ENCODE measurements at regions not wholly inside any gene's neighbourhood (a gene's known extent, or its start where the extent isn't known, plus 50 kb on each side); places are given as distances from the start of the nearest gene placed in this dataset.

DNA sequence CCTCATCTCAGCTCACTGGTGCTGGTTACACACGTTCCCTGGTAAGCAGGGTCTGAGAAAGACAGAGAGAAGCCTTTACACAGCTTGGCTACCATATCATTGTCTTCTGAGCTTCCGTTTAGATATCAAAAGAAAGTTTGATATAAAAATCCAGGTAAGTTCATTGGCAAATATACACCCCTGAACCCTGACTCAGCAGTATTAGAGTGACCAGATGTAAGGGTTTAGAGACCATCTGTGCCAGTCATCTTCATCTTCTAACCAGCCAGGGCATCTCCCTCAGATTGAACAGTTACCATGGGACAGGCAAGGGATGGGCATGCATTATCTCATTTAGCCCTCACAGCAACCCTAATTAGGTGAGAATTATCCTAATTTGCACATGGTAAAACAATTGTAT lies 232.1 kb downstream of the MED10 start:
- WGBS, 2 donors = 86% methylated on average over 2 of the region's 2 CpGs

DNA sequence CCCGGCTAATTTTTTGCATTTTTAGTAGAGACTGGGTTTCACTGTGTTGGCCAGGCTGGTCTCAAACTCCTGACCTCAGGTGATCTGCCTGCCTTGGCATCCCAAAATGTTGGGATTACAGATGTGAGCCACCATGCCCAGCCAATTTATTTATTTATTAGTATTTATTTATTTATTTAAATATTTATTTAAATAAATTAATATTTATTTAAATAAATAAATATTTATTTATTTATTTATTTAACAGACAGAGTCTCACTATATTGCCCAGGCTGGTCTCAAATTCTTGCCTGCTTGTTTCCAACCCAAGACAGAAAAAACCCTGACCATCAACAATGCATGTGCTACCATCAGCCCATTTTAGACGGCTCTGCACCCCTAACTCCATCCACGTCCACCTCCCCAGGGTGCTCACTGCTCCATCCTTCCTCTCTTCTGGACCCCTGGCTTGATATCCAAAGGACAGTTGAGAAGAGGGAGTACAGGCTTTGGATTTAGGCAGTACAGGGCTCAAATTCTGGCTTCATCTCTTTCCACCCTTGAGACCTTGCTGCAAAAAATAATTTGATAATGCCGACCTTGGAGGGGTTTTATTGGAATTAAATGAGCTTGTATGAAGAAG lies 232.6 kb downstream of the MED10 start:
- 93 to 94% methylated on average over 4 of the region's 4 CpGs for WGBS, 2 donors
- no peaks in the 10 kb centered on the region for H3K9me3 ChIP-seq
- DNase-seq (ENCODE audit: low spot score in 2 of 2) = no peak
- no peak overlapping the region for H3K4me3 ChIP-seq
- H3K36me3 ChIP-seq = no peaks in the 10 kb centered on the region
- no peak overlapping the region for H3K27ac ChIP-seq
- H3K27me3 ChIP-seq = no peaks in the 10 kb centered on the region
- H3K4me1 ChIP-seq = no peaks in the 10 kb centered on the region
- TF ChIP-seq POLR2A (IDR thresholded peaks at IDR 0.05) (no peak), EP300 (IDR thresholded peaks at IDR 0.05) (no peak)
- TF ChIP-seq, protein P1, sequence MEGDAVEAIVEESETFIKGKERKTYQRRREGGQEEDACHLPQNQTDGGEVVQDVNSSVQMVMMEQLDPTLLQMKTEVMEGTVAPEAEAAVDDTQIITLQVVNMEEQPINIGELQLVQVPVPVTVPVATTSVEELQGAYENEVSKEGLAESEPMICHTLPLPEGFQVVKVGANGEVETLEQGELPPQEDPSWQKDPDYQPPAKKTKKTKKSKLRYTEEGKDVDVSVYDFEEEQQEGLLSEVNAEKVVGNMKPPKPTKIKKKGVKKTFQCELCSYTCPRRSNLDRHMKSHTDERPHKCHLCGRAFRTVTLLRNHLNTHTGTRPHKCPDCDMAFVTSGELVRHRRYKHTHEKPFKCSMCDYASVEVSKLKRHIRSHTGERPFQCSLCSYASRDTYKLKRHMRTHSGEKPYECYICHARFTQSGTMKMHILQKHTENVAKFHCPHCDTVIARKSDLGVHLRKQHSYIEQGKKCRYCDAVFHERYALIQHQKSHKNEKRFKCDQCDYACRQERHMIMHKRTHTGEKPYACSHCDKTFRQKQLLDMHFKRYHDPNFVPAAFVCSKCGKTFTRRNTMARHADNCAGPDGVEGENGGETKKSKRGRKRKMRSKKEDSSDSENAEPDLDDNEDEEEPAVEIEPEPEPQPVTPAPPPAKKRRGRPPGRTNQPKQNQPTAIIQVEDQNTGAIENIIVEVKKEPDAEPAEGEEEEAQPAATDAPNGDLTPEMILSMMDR (IDR thresholded peaks at IDR 0.05) = no peak

More for the DNA sequence above, 232.1 kb downstream of the MED10 start:
- no peaks in the 10 kb centered on the region for H3K9me3 ChIP-seq
- H3K36me3 ChIP-seq = no peaks in the 10 kb centered on the region
- no peak overlapping the region for H3K4me3 ChIP-seq
- TF ChIP-seq, protein P1 (IDR thresholded peaks at IDR 0.05) = no peak
- TF ChIP-seq EP300 (IDR thresholded peaks at IDR 0.05) = no peak
- no peak for TF ChIP-seq POLR2A (IDR thresholded peaks at IDR 0.05)
- no peak overlapping the region for H3K27ac ChIP-seq
- no peak for DNase-seq (ENCODE audit: low spot score in 2 of 2)
- H3K4me1 ChIP-seq = no peaks in the 10 kb centered on the region
- no peaks in the 10 kb centered on the region for H3K27me3 ChIP-seq

DNA sequence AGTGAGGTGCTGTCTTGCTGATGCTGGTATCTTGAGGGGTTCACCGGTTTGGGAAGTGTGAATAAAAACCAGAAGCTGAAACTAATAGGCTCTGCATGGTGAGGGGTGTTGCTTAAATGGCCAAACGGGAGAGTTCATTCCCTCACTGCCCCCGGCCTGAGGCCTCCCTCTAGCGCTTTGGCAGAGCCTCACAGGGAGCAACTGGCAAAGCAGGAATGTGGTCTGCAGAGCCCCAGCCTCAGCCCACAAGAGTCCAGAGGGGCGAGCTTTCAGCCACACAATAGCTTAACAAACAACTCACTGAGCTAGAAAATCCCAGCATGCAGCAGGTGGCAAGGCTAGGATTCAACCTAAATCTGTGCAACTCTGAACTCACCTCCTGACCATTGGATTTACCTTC lies 234.8 kb downstream of the MED10 start:
- no peak for DNase-seq (ENCODE audit: low spot score in 2 of 2)
- no peaks in the 10 kb centered on the region for H3K27me3 ChIP-seq
- TF ChIP-seq POLR2A (IDR thresholded peaks at IDR 0.05) = no peak
- TF ChIP-seq, protein P1 (IDR thresholded peaks at IDR 0.05) = no peak
- no peak for TF ChIP-seq EP300 (IDR thresholded peaks at IDR 0.05)

DNA sequence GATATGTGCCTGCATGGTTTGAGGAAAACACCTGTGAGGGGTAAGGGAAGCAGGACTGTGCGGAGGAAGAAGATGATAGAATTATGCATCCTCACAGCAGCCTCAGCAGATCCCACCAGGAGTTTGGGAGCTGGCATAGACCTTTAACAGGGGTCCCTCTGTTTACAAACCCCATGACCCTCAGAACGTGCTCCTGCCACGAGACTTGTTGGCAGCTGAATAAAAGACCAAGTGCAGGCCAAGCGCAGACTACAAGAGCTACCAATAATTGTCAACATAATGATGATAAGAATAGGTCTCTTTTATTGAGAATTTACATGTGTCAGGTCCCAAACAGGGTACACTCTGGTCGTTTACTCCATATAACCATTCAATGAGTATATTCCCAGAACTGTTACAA lies 236.0 kb downstream of the MED10 start:
- H3K27ac ChIP-seq = no peak overlapping the region
- no peaks in the 10 kb centered on the region for H3K9me3 ChIP-seq
- no peak for TF ChIP-seq POLR2A (IDR thresholded peaks at IDR 0.05)
- TF ChIP-seq, protein P1 (IDR thresholded peaks at IDR 0.05) = no peak
- TF ChIP-seq EP300 (IDR thresholded peaks at IDR 0.05) = no peak
- H3K27me3 ChIP-seq = no peaks in the 10 kb centered on the region
- no peak for DNase-seq (ENCODE audit: low spot score in 2 of 2)
- no peak overlapping the region for H3K4me3 ChIP-seq
- H3K4me1 ChIP-seq = no peaks in the 10 kb centered on the region
- 53 to 68% methylated on average over 5 of the region's 5 CpGs for WGBS, 2 donors
- no peaks in the 10 kb centered on the region for H3K36me3 ChIP-seq

More for the DNA sequence above, 234.8 kb downstream of the MED10 start:
- 43 to 44% methylated on average over 5 of the region's 5 CpGs for WGBS, 2 donors
- no peak overlapping the region for H3K27ac ChIP-seq
- H3K36me3 ChIP-seq = no peaks in the 10 kb centered on the region
- H3K4me3 ChIP-seq = no peak overlapping the region
- H3K4me1 ChIP-seq = no peaks in the 10 kb centered on the region
- no peaks in the 10 kb centered on the region for H3K9me3 ChIP-seq

DNA sequence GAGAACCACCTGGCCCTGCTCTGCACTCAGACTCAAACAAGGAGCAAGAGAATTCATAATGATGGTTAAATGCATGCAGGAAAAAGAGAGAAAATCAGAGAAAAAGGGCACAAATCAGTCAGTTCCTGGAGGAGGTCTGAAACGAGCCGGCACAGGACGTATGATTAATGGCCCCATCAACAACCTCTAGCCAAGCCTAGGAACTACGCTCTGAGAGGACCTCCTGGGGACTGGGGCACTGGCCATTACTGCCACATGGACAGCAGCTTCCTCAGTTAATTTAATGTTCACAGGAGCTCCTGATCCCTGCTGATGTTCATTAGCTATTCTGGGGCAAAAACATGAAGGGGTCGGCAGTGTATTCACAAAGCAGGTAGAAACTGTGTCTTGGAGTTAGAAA lies 238.1 kb downstream of the MED10 start:
- Histone ChIP-seq H3K27ac (no peak overlapping the region), H3K36me3 (no peaks in the 10 kb centered on the region), H3K4me1 (no peaks in the 10 kb centered on the region), H3K4me3 (no peak overlapping the region), H3K27me3 (no peaks in the 10 kb centered on the region), H3K9me3 (no peaks in the 10 kb centered on the region)
- TF ChIP-seq POLR2A (IDR thresholded peaks at IDR 0.05) (no peak), EP300 (IDR thresholded peaks at IDR 0.05) (no peak)
- TF ChIP-seq, protein P1 (IDR thresholded peaks at IDR 0.05) = no peak
- DNase-seq (ENCODE audit: low spot score in 2 of 2) = no peak
- WGBS, 2 donors = 28 to 33% methylated on average over 5 of the region's 5 CpGs
